ENCODE measurements at regions not wholly inside any gene's neighbourhood (a gene's known extent, or its start where the extent isn't known, plus 50 kb on each side); places are given as distances from the start of the nearest gene placed in this dataset.

DNA sequence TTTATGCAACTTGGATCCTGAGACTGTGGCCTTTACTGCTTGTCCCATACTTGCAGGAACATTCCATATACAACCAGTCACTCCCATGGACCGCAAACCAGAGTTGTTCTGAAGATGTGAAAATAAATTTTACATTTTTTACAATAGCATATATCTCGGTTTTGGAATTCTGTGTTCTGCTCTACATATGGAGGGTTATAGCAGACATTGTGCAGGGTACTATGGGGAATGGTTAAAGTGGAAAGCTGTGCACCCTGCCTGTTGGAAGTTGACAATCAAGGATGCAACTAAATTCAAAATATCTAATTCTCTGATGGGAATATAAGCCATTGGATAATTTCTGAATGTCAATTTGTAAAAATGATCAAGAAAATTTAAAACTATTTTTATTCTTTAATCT lies 603.3 kb downstream of the RAB28 start:
- H3K27ac Mint-ChIP-seq = no peak overlapping the region
- no peaks in the 10 kb centered on the region for H3K36me3 Mint-ChIP-seq (ENCODE audit: low read depth)
- intact Hi-C loops (cut with micrococcal nuclease) = no loop called here
- no peaks in the 10 kb centered on the region for H3K27me3 Mint-ChIP-seq
- H3K9me3 Mint-ChIP-seq = peaks cover 56% of the 10 kb centered on the region
- H3K4me3 Mint-ChIP-seq = no peak overlapping the region
- no peaks in the 10 kb centered on the region for H3K4me1 Mint-ChIP-seq (ENCODE audit: low read depth)

DNA sequence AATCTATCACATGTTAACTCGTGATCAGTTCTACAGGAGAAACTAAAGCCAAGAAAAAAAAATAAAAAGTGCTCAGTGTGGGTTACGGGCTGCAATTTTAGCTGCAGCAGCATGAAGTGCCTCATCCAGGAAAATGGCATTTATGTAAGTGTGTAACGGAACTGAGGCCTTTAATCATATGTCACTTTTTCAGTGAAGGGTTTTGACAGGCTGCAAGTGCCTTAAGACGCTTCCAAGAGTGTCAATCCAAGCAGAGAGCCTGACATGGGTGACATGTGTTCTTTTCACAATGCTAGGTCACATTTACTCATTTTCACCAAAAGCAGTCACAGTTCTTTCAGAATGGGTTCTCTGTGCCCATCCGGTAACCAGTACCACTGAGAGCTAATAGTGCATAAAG lies 604.6 kb downstream of the RAB28 start:
- Mint-ChIP-seq H3K4me1 (ENCODE audit: low read depth) (no peaks in the 10 kb centered on the region), H3K27me3 (no peaks in the 10 kb centered on the region), H3K4me3 (no peak overlapping the region), H3K27ac (no peak overlapping the region), H3K9me3 (peaks cover 44% of the 10 kb centered on the region), H3K36me3 (ENCODE audit: low read depth) (no peaks in the 10 kb centered on the region)
- intact Hi-C loops (cut with micrococcal nuclease) = no loop called here

DNA sequence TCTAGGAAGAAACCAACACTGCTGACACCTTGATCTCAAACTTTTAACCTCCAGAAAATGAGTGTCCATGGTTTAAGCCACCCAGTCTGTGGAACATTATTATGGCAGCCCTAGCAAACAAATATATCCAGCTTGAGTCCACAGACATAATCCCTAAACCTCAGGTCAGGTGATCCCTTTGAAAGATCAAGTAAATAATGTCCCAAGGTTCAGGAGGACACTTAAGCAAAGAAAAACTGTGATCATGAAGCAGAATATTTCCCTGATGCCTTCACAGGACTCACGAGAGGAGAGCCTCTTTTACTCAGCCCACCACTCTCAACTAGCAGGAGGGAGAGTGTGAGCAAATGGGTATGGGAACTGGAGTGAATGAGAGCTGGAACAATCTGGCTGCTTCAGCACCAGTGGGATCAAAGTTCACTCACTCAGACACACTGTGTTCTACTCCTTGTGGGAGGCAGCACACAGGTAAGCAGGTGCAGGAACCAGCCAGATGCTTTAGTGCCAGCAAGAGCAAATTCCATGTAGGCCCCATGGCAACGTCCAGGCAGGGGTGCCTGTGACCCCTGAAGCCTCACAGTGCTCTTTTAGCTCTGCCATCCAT lies 608.4 kb downstream of the RAB28 start:
- intact Hi-C loops (cut with micrococcal nuclease) = no loop called here
- peaks cover 32% of the 10 kb centered on the region for H3K9me3 Mint-ChIP-seq
- H3K4me3 Mint-ChIP-seq = no peak overlapping the region
- no peaks in the 10 kb centered on the region for H3K27me3 Mint-ChIP-seq
- no peak overlapping the region for H3K27ac Mint-ChIP-seq
- no peaks in the 10 kb centered on the region for H3K36me3 Mint-ChIP-seq (ENCODE audit: low read depth)
- H3K4me1 Mint-ChIP-seq (ENCODE audit: low read depth) = no peaks in the 10 kb centered on the region

DNA sequence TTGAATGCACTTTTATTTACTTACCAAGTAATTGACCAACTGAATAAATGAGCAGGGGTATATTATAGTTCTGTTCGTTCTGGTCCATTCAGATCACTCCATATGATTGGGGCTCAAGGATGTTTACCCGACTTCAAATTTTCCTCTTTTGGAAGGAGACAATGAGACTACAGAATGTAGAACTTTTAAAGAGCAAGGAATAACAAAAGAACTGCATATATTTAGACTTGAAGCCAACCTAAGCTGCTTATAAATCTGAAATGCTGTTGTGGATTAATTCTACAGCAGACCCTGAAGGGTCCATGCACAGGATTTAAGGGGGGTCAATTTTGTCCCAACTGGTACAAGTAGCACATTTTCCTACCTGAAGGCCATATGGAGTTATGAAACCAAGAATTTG lies 610.8 kb downstream of the RAB28 start:
- H3K27ac Mint-ChIP-seq = no peak overlapping the region
- H3K27me3 Mint-ChIP-seq = no peaks in the 10 kb centered on the region
- H3K4me1 Mint-ChIP-seq (ENCODE audit: low read depth) = no peaks in the 10 kb centered on the region
- H3K36me3 Mint-ChIP-seq (ENCODE audit: low read depth) = no peaks in the 10 kb centered on the region
- intact Hi-C loops (cut with micrococcal nuclease) = no loop called here
- H3K4me3 Mint-ChIP-seq = no peak overlapping the region
- peaks cover 9% of the 10 kb centered on the region for H3K9me3 Mint-ChIP-seq

DNA sequence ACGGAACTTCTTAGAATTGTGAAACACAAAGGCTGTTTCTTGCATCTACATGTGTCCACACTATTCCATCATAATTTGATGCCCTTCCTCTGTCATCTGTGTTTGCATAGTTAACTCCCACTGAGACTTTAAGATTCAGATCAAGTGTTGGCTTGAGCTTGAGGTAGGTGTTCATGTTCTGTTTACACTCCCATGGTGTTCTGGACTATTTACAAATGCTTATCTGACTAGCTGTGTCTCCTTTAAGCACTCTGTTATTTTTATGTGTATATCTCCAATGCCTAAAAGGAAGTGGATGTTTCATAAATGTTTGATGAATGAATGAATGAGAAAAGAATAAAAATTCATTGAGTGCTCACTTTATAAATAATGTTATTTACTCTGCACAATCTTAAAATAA lies 622.7 kb downstream of the RAB28 start:
- H3K4me1 Mint-ChIP-seq (ENCODE audit: low read depth) = no peaks in the 10 kb centered on the region
- no peak overlapping the region for H3K27ac Mint-ChIP-seq
- no peaks in the 10 kb centered on the region for H3K9me3 Mint-ChIP-seq
- no peaks in the 10 kb centered on the region for H3K36me3 Mint-ChIP-seq (ENCODE audit: low read depth)
- no peaks in the 10 kb centered on the region for H3K27me3 Mint-ChIP-seq
- intact Hi-C loops (cut with micrococcal nuclease) = no loop called here
- H3K4me3 Mint-ChIP-seq = no peak overlapping the region

DNA sequence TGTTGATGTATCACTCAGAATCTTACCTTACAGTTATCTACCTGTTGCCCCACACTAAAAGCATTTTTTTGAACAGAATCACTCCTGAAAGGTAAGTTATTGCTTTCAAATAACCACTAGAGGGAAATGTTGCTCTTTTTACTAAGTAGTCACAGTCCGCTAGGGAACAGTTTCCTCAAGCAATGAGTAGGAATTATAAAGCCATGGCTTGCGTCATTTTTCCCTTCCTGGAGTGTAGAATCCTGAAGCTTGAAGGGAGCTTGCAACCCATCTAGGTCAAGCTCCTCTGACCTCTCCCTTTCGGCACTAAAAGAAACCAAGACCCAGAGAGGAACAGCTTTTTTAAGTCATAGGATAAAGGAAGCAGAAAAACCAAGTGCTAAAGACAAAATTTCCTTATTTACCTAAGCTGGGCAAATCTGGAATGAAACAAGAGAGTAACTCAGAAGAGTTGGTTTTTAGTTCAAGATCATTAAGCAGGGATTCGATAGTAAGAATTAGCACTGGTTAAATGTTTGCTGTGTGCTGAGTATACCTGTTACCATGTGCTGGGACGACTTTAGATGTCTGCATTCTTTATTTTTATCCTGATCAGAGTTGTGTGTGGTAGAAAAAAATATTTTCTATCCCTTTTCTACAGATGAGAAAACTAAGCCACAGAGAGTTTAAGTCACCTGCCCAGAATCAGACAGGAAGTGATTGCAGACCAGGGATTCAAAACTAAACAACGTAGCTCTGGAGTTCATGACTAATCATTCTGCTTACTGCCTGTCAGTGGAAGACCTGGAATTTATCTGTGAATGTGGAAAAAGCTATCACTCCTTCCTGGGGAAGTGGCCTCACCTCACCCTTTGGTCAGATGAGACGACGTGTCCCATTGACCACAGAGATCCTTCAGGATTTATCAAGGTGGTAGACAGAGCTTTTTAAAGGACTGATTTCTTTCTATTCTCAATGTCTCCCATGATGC lies 631.5 kb downstream of the RAB28 start:
- Mint-ChIP-seq H3K27me3 (peaks cover 2% of the 10 kb centered on the region), H3K27ac (no peak overlapping the region), H3K4me3 (no peak overlapping the region), H3K4me1 (ENCODE audit: low read depth) (no peaks in the 10 kb centered on the region), H3K36me3 (ENCODE audit: low read depth) (no peaks in the 10 kb centered on the region), H3K9me3 (no peaks in the 10 kb centered on the region)
- intact Hi-C loops (cut with micrococcal nuclease) = loop anchor here (2.0 kb wide), 1 partner anchor 696 kb away; no protein-coding TSS in a partner anchor

DNA sequence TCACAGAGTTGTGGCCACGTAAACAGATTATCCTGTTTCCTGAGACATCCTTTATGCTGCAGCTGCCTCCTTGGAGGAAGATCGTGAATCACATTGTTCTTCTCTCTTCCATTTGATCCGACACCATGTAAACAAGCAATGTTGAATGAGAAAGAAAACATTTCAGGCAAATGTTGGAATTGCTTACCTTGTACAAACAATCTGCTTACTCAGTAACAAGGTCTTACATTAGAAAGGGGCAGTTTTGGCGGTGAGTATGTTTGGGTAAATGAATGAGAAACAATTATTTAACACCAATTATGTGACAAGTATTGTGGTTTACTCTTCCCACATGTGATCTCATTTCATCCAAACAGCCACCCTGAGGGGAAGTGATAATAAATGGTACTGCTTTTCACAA lies 637.8 kb downstream of the RAB28 start:
- Mint-ChIP-seq H3K27ac (no peak overlapping the region), H3K4me3 (no peak overlapping the region), H3K4me1 (ENCODE audit: low read depth) (no peaks in the 10 kb centered on the region), H3K9me3 (no peaks in the 10 kb centered on the region), H3K27me3 (no peaks in the 10 kb centered on the region), H3K36me3 (ENCODE audit: low read depth) (no peaks in the 10 kb centered on the region)
- intact Hi-C loops (cut with micrococcal nuclease) = no loop called here

DNA sequence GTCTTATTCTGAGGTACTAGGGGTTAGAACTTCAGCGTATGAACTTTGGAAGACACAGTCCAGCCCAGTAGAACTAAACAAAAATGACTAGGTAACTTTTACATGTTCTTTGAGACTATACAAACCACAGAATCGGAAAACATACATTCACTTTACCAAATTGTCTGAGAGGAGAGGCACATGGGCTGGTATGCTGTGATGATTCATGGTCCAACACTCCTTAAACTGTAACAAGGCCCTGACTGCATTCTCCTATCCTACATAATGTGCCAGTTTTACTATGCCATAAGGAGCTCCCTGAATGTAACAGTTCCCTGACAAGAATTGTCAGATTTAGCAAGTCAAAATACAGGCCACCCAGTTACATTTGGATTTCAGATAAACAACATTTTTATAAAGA lies 640.0 kb downstream of the RAB28 start:
- intact Hi-C loops (cut with micrococcal nuclease) = no loop called here
- no peaks in the 10 kb centered on the region for H3K36me3 Mint-ChIP-seq (ENCODE audit: low read depth)
- no peaks in the 10 kb centered on the region for H3K9me3 Mint-ChIP-seq
- no peak overlapping the region for H3K27ac Mint-ChIP-seq
- no peak overlapping the region for H3K4me3 Mint-ChIP-seq
- H3K27me3 Mint-ChIP-seq = no peaks in the 10 kb centered on the region
- no peaks in the 10 kb centered on the region for H3K4me1 Mint-ChIP-seq (ENCODE audit: low read depth)

DNA sequence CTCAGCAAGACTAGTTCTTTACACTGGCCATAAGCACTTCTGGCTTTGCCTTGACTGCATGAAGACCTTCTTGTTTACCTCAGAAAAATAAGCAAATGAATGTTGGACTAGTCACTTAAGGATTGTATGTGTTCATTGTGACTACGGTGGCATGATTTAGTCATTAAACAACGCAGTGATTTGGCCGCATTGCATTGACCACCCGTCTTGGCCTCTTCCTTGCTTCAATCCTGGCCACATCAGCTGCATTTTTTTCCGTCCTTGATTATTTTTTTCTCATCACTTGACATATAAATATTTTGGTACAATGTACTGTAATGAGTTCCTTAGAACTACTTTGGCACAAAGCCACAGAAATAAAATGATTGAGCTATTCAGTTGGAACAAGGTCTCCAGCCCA lies 656.2 kb downstream of the RAB28 start:
- H3K27ac Mint-ChIP-seq = no peak overlapping the region
- intact Hi-C loops (cut with micrococcal nuclease) = no loop called here
- H3K36me3 Mint-ChIP-seq (ENCODE audit: low read depth) = no peaks in the 10 kb centered on the region
- H3K4me3 Mint-ChIP-seq = no peak overlapping the region
- no peaks in the 10 kb centered on the region for H3K27me3 Mint-ChIP-seq
- H3K4me1 Mint-ChIP-seq (ENCODE audit: low read depth) = no peaks in the 10 kb centered on the region
- H3K9me3 Mint-ChIP-seq = peaks cover 13% of the 10 kb centered on the region

DNA sequence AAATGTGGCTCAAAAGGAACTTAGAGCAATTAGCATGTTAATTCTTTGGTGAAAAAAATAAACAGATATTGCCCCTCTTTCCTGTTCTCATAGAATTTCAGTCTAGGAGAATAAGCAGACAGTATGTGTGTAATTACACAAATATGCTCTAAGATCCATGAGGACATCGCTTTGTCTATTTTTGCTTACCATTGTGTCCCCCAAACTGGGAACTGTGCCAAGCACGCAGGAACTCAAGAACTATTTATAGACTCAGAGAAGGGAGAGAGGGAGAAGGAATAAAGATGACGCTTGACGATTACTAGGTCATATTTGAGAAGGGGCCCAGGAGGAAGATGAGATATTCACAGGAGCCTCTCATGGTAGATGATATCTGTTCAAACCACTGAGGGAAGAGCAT lies 692.6 kb downstream of the RAB28 start:
- H3K9me3 Mint-ChIP-seq = peaks cover 24% of the 10 kb centered on the region
- intact Hi-C loops (cut with micrococcal nuclease) = no loop called here
- H3K27ac Mint-ChIP-seq = no peak overlapping the region
- H3K36me3 Mint-ChIP-seq (ENCODE audit: low read depth) = no peaks in the 10 kb centered on the region
- H3K4me3 Mint-ChIP-seq = no peak overlapping the region
- H3K4me1 Mint-ChIP-seq (ENCODE audit: low read depth) = no peaks in the 10 kb centered on the region
- H3K27me3 Mint-ChIP-seq = no peaks in the 10 kb centered on the region

DNA sequence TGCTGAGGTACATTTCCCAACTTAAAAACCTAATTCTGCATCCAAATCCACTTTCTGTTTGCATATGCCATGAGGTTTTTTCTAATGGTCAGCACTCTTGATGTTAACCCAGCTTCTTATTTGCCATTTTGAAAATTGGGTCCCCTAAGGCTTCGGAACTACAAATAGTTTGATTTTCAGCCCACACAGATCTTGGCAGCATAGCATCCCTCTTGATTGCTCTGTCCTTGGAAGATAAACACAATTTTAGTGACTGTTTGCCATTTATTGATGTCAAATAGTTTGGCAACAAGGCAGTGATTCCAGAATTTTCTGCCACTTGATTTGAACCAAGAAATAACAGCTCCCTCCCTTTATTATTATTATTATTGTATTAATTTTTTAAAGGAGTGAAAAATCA lies 696.9 kb downstream of the RAB28 start:
- intact Hi-C loops (cut with micrococcal nuclease) = no loop called here
- no peaks in the 10 kb centered on the region for H3K27me3 Mint-ChIP-seq
- no peak overlapping the region for H3K27ac Mint-ChIP-seq
- peaks cover 19% of the 10 kb centered on the region for H3K9me3 Mint-ChIP-seq
- H3K4me3 Mint-ChIP-seq = no peak overlapping the region
- no peaks in the 10 kb centered on the region for H3K4me1 Mint-ChIP-seq (ENCODE audit: low read depth)
- H3K36me3 Mint-ChIP-seq (ENCODE audit: low read depth) = no peaks in the 10 kb centered on the region

DNA sequence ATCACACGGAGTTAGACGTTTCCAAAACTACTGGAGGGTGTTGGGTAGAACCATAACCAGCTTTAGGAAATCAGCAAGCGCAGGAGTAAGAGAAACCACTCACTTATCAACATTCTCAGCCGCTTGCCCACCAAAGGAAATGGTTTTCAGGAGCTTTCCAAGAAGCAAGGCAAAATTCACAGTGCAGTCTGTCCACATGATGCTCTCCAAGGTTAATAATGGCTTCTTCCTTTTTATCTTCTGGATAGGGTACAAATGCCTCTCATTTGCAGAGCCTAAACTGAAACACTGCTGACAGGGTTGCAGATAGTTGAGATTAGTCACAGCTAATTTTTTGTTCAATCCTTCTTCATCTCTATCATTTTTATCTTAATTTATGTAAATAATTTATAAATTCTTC lies 705.4 kb downstream of the RAB28 start:
- no peaks in the 10 kb centered on the region for H3K9me3 Mint-ChIP-seq
- no peaks in the 10 kb centered on the region for H3K36me3 Mint-ChIP-seq (ENCODE audit: low read depth)
- H3K27me3 Mint-ChIP-seq = no peaks in the 10 kb centered on the region
- intact Hi-C loops (cut with micrococcal nuclease) = no loop called here
- no peaks in the 10 kb centered on the region for H3K4me1 Mint-ChIP-seq (ENCODE audit: low read depth)
- H3K4me3 Mint-ChIP-seq = no peak overlapping the region
- H3K27ac Mint-ChIP-seq = no peak overlapping the region

DNA sequence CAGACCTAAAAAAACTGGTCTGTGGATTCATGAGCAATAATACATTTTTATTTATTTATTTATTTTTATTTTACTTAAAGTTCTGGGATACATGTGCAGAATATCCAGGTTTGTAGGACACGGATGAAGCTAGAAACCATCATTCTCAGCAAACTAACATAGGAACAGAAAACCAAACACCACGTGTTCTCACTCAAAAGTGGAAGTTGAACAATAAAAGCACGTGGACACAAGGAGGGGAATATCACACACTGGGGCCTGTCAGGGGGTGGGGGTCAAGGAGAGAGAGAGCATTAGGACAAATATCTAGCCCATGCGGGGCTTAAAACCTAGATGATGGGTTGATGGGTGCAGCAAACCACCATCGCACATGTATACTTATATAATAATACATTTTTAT lies 705.9 kb downstream of the RAB28 start:
- no peak overlapping the region for H3K27ac Mint-ChIP-seq
- H3K27me3 Mint-ChIP-seq = no peaks in the 10 kb centered on the region
- intact Hi-C loops (cut with micrococcal nuclease) = no loop called here
- H3K4me3 Mint-ChIP-seq = no peak overlapping the region
- no peaks in the 10 kb centered on the region for H3K9me3 Mint-ChIP-seq
- H3K36me3 Mint-ChIP-seq (ENCODE audit: low read depth) = no peaks in the 10 kb centered on the region
- H3K4me1 Mint-ChIP-seq (ENCODE audit: low read depth) = no peaks in the 10 kb centered on the region

DNA sequence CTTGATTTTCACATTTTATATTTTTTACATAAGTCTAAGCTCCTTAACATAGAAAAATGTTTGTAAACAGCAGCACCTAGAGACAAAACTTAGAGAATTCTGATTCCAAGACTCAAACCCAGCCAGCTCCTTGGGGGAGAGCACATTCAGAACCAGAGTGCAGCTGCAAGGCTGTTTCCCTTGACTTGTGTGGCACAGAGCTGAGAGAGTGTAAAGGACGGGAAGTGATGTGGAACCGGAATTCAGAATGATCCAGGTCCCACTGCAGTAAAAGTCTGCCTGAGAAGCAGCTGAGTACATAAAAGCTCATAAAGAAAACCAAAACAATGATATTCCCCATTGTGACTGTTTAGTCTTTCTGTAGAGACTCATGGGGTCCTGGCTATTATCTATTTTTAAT lies 713.8 kb downstream of the RAB28 start:
- no peaks in the 10 kb centered on the region for H3K36me3 Mint-ChIP-seq (ENCODE audit: low read depth)
- no peaks in the 10 kb centered on the region for H3K27me3 Mint-ChIP-seq
- intact Hi-C loops (cut with micrococcal nuclease) = no loop called here
- H3K4me3 Mint-ChIP-seq = no peak overlapping the region
- H3K27ac Mint-ChIP-seq = no peak overlapping the region
- no peaks in the 10 kb centered on the region for H3K4me1 Mint-ChIP-seq (ENCODE audit: low read depth)
- H3K9me3 Mint-ChIP-seq = no peaks in the 10 kb centered on the region

DNA sequence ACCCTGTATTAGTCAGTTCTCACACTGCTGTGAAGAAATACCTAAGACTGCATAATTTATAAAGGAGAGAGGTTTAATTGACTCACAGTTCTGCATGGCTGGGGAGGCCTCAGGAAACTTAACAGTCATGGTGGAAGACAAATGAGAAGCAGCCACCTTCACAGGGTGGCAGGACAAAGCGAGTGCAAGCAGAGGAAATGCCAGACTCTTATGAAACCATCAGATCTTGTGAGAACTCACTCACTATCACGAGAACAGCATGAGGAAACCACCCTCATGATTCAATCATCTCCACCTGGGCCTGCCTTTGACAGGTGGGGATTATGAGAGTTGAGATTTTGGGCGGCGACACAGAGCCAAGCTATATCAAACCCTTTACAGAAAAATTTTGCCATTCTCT lies 722.4 kb downstream of the RAB28 start:
- no peaks in the 10 kb centered on the region for H3K27me3 Mint-ChIP-seq

More for the DNA sequence above, 722.4 kb downstream of the RAB28 start:
- Mint-ChIP-seq H3K9me3 (no peaks in the 10 kb centered on the region), H3K4me3 (no peak overlapping the region), H3K4me1 (ENCODE audit: low read depth) (no peaks in the 10 kb centered on the region), H3K36me3 (ENCODE audit: low read depth) (no peaks in the 10 kb centered on the region), H3K27ac (no peak overlapping the region)
- intact Hi-C loops (cut with micrococcal nuclease) = no loop called here
